ENCODE measurements at regions not wholly inside any gene's neighbourhood (a gene's known extent, or its start where the extent isn't known, plus 50 kb on each side); places are given as distances from the start of the nearest gene placed in this dataset.
A peak's percentile ranks its signal among the peaks of the same experiment; 100 is the strongest.

GRCh38 chr6:105476978-105477377 lies 74.1 kb upstream of the PREP start:
- no peaks in the 10 kb centered on the region for H3K4me1 ChIP-seq (ENCODE audit: control insufficient read depth, insufficient read depth, low read length)
- H3K27me3 ChIP-seq (ENCODE audit: control insufficient read depth, insufficient read depth) = no peaks in the 10 kb centered on the region

GRCh38 chr6:105474234-105474633 lies 71.4 kb upstream of the PREP start:
- Histone ChIP-seq H3K27me3 (ENCODE audit: control insufficient read depth, insufficient read depth) (no peaks in the 10 kb centered on the region), H3K27ac (ENCODE audit: low read length) (no peak overlapping the region), H3K9me3 (ENCODE audit: control insufficient read depth, low read length) (no peaks in the 10 kb centered on the region), H3K4me3 (ENCODE audit: low read length) (no peak overlapping the region), H3K4me1 (ENCODE audit: control insufficient read depth, insufficient read depth, low read length) (no peaks in the 10 kb centered on the region)
- ATAC-seq (peak in 1 of 2 donors; percentile 33), DNase-seq (no peak)
- intact Hi-C loops (cut with DNase I) = loop anchor here in 1 of 4 donors (10.0 kb wide), 1 partner anchor 261 kb away; no protein-coding TSS in a partner anchor
- WGBS = 58% methylated on average over 5 of the region's 5 CpGs

More at GRCh38 chr6:105476978-105477377, 74.1 kb upstream of the PREP start:
- Histone ChIP-seq H3K4me3 (ENCODE audit: low read length) (no peak overlapping the region), H3K27ac (ENCODE audit: low read length) (no peak overlapping the region), H3K9me3 (ENCODE audit: control insufficient read depth, low read length) (no peaks in the 10 kb centered on the region)
- intact Hi-C loops (cut with DNase I) = loop anchor here in 1 of 4 donors (10.0 kb wide), 1 partner anchor 258 kb away; no protein-coding TSS in a partner anchor
- no peak for DNase-seq
- ATAC-seq = no peak

- Histone ChIP-seq H3K9me3 (ENCODE audit: control insufficient read depth, low read length) (no peaks in the 10 kb centered on the region), H3K4me1 (ENCODE audit: control insufficient read depth, insufficient read depth, low read length) (no peaks in the 10 kb centered on the region), H3K27me3 (ENCODE audit: control insufficient read depth, insufficient read depth) (no peaks in the 10 kb centered on the region), H3K4me3 (ENCODE audit: low read length) (no peak overlapping the region), H3K27ac (ENCODE audit: low read length) (no peak overlapping the region)
- 57% methylated on average over 2 of the region's 2 CpGs for WGBS
- DNase-seq (no peak), ATAC-seq (no peak)
- intact Hi-C loops (cut with DNase I) = loop anchor here in 1 of 4 donors (10.0 kb wide), 1 partner anchor 265 kb away; no protein-coding TSS in a partner anchor
Measured at GRCh38 chr6:105469946-105470345, 67.1 kb upstream of the PREP start.

GRCh38 chr6:105468850-105469249 lies 66.0 kb upstream of the PREP start:
- ATAC-seq = no peak
- intact Hi-C loops (cut with DNase I) = no loop called here
- WGBS = 86% methylated on average over 4 of the region's 4 CpGs

DNA sequence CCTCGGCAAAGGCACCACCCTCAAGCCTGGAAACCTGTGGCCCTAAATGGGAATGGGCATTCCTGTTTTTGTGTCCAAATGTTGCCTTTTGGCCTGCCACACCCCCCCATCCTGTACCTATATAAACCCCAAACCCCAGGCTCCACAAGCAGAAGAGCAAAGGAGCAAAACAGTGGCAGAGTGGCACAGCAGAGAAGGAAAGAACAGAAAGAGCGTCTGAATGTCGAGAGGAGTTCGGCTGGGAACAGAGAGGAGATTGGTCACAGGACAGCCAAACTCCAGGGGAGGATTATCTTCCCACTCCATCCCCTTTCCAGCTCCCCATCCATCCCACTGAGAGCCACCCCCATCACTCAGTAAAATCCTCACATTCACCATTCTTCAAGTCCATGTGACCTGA lies 58.0 kb upstream of the PREP start:
- intact Hi-C loops (cut with DNase I) = no loop called here
- Histone ChIP-seq H3K4me1 (ENCODE audit: control insufficient read depth, insufficient read depth, low read length) (no peaks in the 10 kb centered on the region), H3K27ac (ENCODE audit: low read length) (no peak overlapping the region), H3K27me3 (ENCODE audit: control insufficient read depth, insufficient read depth) (no peaks in the 10 kb centered on the region), H3K4me3 (ENCODE audit: low read length) (no peak overlapping the region), H3K9me3 (ENCODE audit: control insufficient read depth, low read length) (peaks cover 2% of the 10 kb centered on the region)
- DNase-seq (no peak), ATAC-seq (no peak)
- WGBS = 97% methylated on average over 4 of the region's 4 CpGs

More at GRCh38 chr6:105468850-105469249, 66.0 kb upstream of the PREP start:
- DNase-seq = no peak
- H3K9me3 ChIP-seq (ENCODE audit: control insufficient read depth, low read length) = no peaks in the 10 kb centered on the region
- H3K27me3 ChIP-seq (ENCODE audit: control insufficient read depth, insufficient read depth) = no peaks in the 10 kb centered on the region
- H3K27ac ChIP-seq (ENCODE audit: low read length) = no peak overlapping the region
- H3K4me3 ChIP-seq (ENCODE audit: low read length) = no peak overlapping the region
- H3K4me1 ChIP-seq (ENCODE audit: control insufficient read depth, insufficient read depth, low read length) = no peaks in the 10 kb centered on the region

GRCh38 chr6:105459864-105460263 lies 57.0 kb upstream of the PREP start:
- Histone ChIP-seq H3K27me3 (ENCODE audit: control insufficient read depth, insufficient read depth) (no peaks in the 10 kb centered on the region), H3K4me3 (ENCODE audit: low read length) (no peak overlapping the region), H3K9me3 (ENCODE audit: control insufficient read depth, low read length) (peaks cover 2% of the 10 kb centered on the region), H3K4me1 (ENCODE audit: control insufficient read depth, insufficient read depth, low read length) (no peaks in the 10 kb centered on the region), H3K27ac (ENCODE audit: low read length) (no peak overlapping the region)
- intact Hi-C loops (cut with DNase I) = no loop called here
- no peak for DNase-seq
- ATAC-seq = no peak
- 71% methylated on average over 1 of the region's 1 CpG for WGBS

DNA sequence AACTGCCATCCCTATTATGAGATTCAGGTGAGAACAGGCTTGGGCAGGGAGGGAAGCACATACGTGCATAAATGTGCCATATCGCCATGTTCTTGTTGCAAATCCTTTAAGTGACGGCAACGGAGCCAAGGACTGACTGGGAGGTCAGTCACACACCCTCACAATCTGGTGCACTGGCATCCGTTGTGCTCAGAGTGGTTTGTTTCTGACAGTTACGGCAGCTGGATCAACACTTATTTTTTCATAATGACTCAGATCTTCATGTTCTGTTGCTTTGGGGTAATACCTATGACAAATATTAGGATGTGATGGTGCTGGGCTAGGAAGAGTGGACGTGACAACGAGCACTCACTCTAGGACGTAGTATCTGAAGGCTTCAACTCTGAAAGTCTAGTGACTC lies 56.2 kb upstream of the PREP start:
- intact Hi-C loops (cut with DNase I) = no loop called here
- DNase-seq (no peak), ATAC-seq (no peak)
- H3K4me1 ChIP-seq (ENCODE audit: control insufficient read depth, insufficient read depth, low read length) = no peaks in the 10 kb centered on the region
- no peak overlapping the region for H3K27ac ChIP-seq (ENCODE audit: low read length)
- H3K9me3 ChIP-seq (ENCODE audit: control insufficient read depth, low read length) = peaks cover 2% of the 10 kb centered on the region
- no peaks in the 10 kb centered on the region for H3K27me3 ChIP-seq (ENCODE audit: control insufficient read depth, insufficient read depth)
- no peak overlapping the region for H3K4me3 ChIP-seq (ENCODE audit: low read length)
- WGBS = 90% methylated on average over 9 of the region's 9 CpGs

- ATAC-seq (no peak), DNase-seq (no peak)
- Histone ChIP-seq H3K4me3 (ENCODE audit: low read length) (no peak overlapping the region), H3K27me3 (ENCODE audit: control insufficient read depth, insufficient read depth) (no peaks in the 10 kb centered on the region), H3K9me3 (ENCODE audit: control insufficient read depth, low read length) (peaks cover 2% of the 10 kb centered on the region), H3K4me1 (ENCODE audit: control insufficient read depth, insufficient read depth, low read length) (no peaks in the 10 kb centered on the region), H3K27ac (ENCODE audit: low read length) (no peak overlapping the region)
- intact Hi-C loops (cut with DNase I) = no loop called here
- WGBS = 97% methylated on average over 1 of the region's 1 CpG
Measured at GRCh38 chr6:105458551-105458950, 55.7 kb upstream of the PREP start.

DNA sequence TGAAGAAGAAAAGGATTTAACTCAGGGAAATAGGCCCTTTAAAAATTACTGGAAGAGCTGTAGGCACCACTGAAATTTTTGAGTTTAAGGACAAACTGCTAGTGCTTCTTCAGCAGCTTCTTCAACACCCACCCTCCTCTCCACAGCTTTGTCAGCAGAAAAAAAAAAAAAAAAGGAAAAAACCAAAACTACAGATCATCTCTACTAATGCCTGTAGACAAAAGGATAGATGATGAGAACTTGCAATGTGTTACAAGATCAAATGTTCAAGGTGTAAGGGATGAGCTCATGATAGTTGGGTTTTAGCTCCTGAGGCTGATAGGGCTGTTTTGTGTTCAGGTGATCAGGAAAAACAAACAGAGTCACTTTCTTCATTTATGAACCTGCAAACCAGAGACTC lies 55.2 kb upstream of the PREP start:
- H3K27me3 ChIP-seq (ENCODE audit: control insufficient read depth, insufficient read depth) = no peaks in the 10 kb centered on the region
- no peak overlapping the region for H3K27ac ChIP-seq (ENCODE audit: low read length)
- ATAC-seq = no peak
- intact Hi-C loops (cut with DNase I) = no loop called here
- no peak for DNase-seq
- no peaks in the 10 kb centered on the region for H3K4me1 ChIP-seq (ENCODE audit: control insufficient read depth, insufficient read depth, low read length)
- H3K9me3 ChIP-seq (ENCODE audit: control insufficient read depth, low read length) = peaks cover 2% of the 10 kb centered on the region
- H3K4me3 ChIP-seq (ENCODE audit: low read length) = no peak overlapping the region

GRCh38 chr6:105453968-105454367 lies 51.1 kb upstream of the PREP start:
- WGBS = 67% methylated on average over 1 of the region's 1 CpG
- H3K4me1 ChIP-seq (ENCODE audit: control insufficient read depth, insufficient read depth, low read length) = no peaks in the 10 kb centered on the region
- H3K4me3 ChIP-seq (ENCODE audit: low read length) = no peak overlapping the region
- DNase-seq = no peak
- H3K27me3 ChIP-seq (ENCODE audit: control insufficient read depth, insufficient read depth) = no peaks in the 10 kb centered on the region
- ATAC-seq = no peak
- intact Hi-C loops (cut with DNase I) = no loop called here
- H3K9me3 ChIP-seq (ENCODE audit: control insufficient read depth, low read length) = no peaks in the 10 kb centered on the region
- H3K27ac ChIP-seq (ENCODE audit: low read length) = no peak overlapping the region

DNA sequence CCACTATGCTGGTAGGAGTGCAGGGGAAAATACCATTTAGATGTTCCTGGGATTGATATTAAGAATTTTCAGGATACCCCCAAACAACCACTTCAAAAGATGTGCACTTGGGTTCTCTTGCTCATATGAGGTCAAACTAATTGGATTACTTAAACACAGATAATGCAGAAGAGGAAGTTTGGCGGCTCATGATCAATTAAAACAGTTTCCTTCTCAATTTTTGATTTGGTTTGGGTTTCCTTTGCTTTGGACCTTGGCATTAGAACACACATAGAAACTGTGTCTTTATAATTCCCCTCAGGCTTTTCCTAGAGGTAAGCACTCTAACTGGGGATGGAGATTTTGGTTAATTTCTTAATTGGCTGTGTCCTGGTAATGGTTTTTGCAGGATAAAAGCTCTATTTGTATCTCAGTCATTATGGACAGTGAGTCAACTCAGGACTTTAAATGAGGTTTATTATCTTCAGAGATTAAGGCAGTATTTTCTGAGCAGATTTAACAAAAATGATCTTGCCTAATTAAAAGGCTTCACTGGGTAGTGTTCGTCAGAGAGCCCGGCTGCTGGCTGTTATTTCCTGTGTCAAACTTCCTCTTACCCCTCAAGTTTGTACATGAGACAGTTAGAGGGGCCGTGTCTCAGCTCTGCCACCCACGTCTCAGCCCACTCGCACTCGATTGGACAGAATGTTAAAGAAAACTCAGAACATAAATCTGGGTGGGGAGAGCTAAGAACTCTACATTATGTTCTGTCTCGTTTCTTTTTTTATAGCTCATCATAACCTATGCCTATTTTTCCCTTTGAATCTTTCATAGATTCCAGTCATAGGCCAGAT lies 50.3 kb upstream of the PREP start:
- H3K27ac ChIP-seq (ENCODE audit: low read length) = no peak overlapping the region
- H3K27me3 ChIP-seq (ENCODE audit: control insufficient read depth, insufficient read depth) = no peaks in the 10 kb centered on the region
- H3K4me3 ChIP-seq (ENCODE audit: low read length) = no peak overlapping the region
- DNase-seq (peak in 2 of 3 donors; percentile 46 to 47), ATAC-seq (no peak)
- WGBS = 44% methylated on average over 8 of the region's 8 CpGs
- no peaks in the 10 kb centered on the region for H3K9me3 ChIP-seq (ENCODE audit: control insufficient read depth, low read length)
- H3K4me1 ChIP-seq (ENCODE audit: control insufficient read depth, insufficient read depth, low read length) = no peaks in the 10 kb centered on the region
- intact Hi-C loops (cut with DNase I) = no loop called here

Data from right cardiac atrium (tissue), 5 donors.